AG09309 (cell line): ENCODE measurements at regions not wholly inside any gene's neighbourhood (a gene's known extent, or its start where the extent isn't known, plus 50 kb on each side); places are given as distances from the start of the nearest gene placed in this dataset.
"Not testable (repeated sequence)": the region's sequence is repeated elsewhere in the genome, so short reads cannot be mapped to it uniquely, and the experiment has no call there.

Source experiments
- DNase-seq: peaks from one replicate; pipeline ENCODE4 v3.0.0-alpha.2; 2010; ENCODE audit warnings: low read depth
- H3K4me3 ChIP-seq: 2 replicates; pipeline ENCODE4 v1.5.1; 2011; ENCODE audit warnings: mild to moderate bottlenecking, low read depth, low read length, moderate library complexity; ENCODE audit not compliant: control insufficient read depth
- CTCF ChIP-seq: IDR thresholded peaks from 2 replicates; pipeline ENCODE4 v1.5.1; 2011; ENCODE audit warnings: mild to moderate bottlenecking, low read depth, low read length, inconsistent platforms; ENCODE audit not compliant: insufficient read depth, control insufficient read depth; ENCODE audit errors: missing control alignments

GRCh38 chr10:44742248-44742647 lies 168.9 kb upstream of the TMEM72 start:
- H3K4me3 ChIP-seq = no peak overlapping the region
- DNase-seq = no peak
- no peak for TF ChIP-seq CTCF

- no peak for DNase-seq
- no peak for TF ChIP-seq CTCF
- no peak overlapping the region for H3K4me3 ChIP-seq
These were observed 167.6 kb upstream of the TMEM72 start for GRCh38 chr10:44743535-44743934.

- DNase-seq = no peak
These were observed 165.2 kb upstream of the TMEM72 start for GRCh38 chr10:44745920-44746319.

GRCh38 chr10:44747593-44748172 lies 163.5 kb upstream of the TMEM72 start:
- DNase-seq = no peak

More at GRCh38 chr10:44745920-44746319, 165.2 kb upstream of the TMEM72 start:
- no peak for TF ChIP-seq CTCF
- no peak overlapping the region for H3K4me3 ChIP-seq

GRCh38 chr10:44749151-44749550 lies 162.0 kb upstream of the TMEM72 start:
- no peak overlapping the region for H3K4me3 ChIP-seq
- no peak for TF ChIP-seq CTCF
- DNase-seq = no peak

More at GRCh38 chr10:44747593-44748172, 163.5 kb upstream of the TMEM72 start:
- no peak overlapping the region for H3K4me3 ChIP-seq
- no peak for TF ChIP-seq CTCF

- TF ChIP-seq CTCF = no peak
- peak; percentile 95 for DNase-seq
- no peak overlapping the region for H3K4me3 ChIP-seq
These were observed 158.4 kb upstream of the TMEM72 start for GRCh38 chr10:44752451-44753441.

GRCh38 chr10:44754355-44754754 lies 156.8 kb upstream of the TMEM72 start:
- H3K4me3 ChIP-seq, DNase-seq: not testable (repeated sequence)
